ENCODE measurements at regions not wholly inside any gene's neighbourhood (a gene's known extent, or its start where the extent isn't known, plus 50 kb on each side); places are given as distances from the start of the nearest gene placed in this dataset.
"Not testable (repeated sequence)": the region's sequence is repeated elsewhere in the genome, so short reads cannot be mapped to it uniquely, and the experiment has no call there.

DNA sequence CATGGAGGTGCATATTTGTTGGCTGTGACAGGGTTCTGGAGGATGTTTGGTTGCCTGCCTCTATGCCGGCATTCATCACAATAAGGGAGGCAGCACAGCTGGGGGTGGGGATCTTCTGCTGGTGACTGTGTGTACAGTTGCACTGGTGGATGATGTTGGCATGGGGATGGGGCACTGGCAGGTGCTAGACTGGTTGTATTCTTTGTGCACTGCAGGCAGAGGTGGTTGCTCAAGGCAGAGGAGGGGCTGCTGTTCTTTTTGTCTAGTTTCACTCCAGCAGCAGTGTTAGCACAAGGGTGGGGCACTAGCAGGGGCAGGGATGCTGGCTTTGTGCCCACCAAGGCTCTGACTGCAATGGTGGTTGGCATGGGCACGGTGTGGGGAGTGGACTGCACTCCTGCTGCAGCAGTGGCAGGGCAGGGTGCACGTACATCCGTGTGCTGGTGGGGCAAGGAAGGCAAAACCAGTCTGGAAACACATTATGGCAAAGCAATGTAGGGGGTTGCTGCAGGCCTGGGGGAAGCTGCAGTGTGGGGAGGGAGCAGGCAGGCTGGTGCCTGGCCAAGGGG, 69.3 kb downstream of the ISOC1 start:
- DNase-seq: no peak

DNA sequence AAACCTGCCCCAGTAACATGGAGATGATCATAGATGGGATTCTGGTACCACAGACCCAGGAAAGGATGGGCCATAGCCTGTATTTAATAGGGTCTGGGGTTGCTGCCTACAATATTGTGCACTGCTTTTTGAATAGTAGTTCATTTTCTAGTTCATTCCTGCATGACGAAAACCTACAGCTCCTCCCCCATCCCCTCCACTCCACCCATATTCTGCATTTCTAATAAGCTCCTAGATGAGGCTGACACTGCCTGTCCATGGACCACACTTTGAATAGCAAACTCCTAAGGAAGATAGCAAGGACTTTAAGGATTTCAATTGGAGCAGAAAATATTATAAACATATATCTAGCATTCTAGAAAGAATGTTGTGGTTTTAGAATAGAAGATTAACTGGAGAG, 75.5 kb downstream of the ISOC1 start:
- DNase-seq: no peak

DNA sequence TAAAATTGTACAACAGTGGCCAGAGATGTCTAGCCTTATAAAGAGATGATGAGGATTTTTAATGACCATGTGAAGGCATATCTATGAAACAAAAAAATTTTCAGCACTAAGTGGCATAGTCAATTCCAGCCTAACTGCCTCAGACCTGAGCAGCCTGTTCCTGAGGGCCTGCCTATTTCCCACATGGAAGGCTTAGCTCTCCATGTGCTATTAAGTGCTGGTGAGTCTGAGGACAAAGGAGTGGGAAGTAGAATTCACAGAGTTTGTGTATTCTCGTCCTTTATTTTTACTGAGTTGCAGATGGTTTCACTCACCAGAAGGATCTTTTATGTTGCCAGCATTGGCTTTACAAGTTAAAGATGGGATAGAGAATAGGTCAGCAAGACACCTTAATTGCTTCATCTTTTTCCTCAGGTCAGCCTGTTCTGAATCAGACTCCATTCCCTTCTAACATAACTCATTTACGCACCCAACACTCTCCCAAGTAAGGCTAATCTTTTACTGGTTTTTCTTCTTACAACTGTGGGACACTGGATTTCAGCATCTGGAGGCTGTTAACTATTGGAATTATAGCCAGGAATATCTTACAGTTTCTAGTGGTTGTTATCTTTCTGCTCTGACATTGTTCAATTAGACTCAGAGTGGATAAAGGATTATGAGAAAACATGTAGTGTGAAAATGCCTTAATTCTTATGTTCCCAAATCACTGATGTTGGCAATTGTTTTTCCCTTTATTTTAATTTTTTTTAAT, 76.8 kb downstream of the ISOC1 start:
- DNase-seq: no peak

DNA sequence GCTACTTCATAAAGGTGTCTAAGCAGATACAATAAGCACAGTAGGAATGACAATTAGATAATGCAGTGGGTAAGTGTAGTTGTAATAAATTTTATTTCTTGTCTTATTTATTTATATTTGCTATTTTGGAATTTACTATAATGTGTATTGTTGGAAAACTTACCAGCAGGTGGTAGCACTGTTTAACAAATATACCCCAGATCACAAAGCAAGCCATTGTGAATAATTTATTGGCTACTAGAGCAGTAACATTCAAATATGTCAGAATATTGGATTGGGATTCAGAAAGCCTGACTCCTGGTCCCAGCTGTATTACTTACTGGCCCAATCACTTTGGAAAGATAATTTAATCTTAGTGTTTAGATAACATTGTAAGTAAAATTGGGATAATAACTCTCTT, 78.0 kb downstream of the ISOC1 start:
- DNase-seq: peak; percentile 36

DNA sequence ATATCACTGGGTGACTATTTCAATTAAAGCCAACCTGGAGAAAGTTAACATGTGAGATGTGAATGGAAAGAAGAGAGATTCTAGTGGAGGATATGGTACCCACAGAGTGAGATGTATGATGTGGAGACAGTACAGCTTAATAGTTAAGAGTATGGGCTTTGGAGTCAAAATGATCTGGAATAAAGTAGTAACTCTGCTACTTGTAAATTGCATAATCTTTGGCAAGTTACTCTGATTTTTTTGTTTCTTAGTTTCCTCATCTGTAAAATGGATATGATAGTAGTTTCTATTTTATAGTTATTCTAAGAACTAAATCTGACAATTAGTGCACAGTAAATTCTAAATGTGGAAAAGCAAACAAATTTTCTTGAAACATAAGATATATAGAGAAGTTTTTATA, 79.2 kb downstream of the ISOC1 start:
- DNase-seq: no peak

DNA sequence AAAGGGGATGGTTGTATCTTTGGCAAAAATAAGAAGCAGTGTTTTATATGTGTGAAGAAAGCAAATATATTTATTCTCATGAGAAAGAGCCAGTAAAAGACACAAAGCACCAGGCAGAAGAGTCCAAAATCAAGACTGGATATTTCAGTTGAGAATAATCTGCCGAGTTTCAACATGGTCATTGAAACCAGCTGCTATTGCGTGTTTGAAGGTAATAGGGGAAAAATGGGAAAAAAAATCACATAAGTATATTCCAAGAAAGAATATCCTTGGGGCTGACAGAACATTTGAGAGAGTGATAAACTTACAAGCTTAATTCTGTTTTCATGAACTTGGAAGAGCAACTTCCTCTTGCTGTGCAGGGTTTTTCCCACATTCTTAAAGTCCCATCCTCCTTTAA, 79.9 kb downstream of the ISOC1 start:
- DNase-seq: no peak

DNA sequence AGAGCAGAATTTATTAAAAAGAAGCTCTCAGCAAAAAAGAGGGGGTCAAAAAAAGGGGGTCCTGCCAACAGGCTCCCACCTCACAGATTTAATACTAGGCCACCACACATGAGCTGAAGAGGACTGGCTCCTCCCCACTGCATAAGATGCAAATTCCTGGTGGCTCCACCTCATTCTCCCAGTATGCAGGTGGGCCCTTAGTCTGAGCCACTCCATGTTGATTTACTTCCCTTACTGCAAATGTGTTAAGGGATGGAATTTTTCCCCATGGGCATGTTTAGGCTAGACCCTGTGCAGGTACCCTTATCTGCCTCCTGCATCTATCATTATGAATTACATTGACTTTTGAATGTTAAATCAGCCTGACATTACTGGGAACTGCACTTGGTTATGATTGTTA, 82.9 kb downstream of the ISOC1 start:
- no peak for DNase-seq

DNA sequence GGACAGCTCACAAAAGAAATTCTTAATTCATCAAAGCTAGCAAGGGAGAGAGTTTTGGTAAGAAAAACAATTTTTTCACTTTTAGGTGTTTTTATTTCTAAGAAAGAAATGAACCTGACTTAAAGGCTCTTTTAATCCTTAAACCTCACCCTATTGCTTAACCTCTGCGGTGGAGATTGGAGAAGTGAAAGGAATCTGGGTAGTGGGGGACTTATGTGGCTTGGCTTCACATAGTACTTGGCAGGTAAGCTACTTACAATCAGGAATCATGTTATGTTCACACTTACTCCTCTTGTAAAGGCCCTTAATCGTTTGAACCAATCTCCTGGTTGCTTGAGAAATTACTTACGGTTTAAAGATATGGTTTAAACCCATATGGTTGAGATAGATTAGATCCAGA, 104.8 kb downstream of the ISOC1 start:
- DNase-seq: no peak

DNA sequence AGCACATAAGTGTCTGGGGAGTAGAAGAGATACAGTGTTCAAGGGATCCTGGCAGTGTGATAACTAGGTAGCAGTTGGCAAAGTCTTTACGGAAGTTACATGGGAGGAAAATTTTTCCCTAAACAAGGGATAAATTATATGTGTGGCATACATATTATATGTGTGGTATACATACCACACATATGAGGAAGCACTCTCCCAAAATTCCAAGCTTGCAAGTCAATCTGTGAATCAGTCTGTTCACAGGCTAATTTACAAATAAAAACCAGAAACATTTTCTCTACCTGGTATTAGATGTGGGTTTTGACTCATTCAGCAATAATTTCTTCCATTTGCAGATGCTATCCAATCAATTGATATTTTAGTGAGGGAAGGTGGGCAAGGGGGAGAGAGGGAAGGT, 110.0 kb downstream of the ISOC1 start:
- no peak for DNase-seq

DNA sequence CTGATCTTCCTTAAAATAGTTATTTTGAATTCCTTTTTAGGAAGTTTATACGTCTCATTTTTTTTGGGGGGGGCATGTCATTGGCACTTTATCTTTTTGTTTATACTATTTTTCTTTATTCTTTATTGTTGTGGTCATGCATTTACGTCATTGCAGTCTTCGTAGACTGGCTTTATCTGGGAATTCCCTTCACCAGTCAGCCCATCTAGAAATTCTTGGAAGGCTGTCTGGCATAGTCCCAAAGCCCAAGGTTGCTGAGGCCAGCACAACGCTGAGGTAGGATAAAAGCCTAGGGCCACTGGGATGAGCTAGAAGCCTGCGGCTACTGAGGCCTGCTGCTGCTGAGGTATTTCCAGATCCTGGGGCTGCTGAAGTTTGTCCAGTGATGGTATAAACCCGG, 121.5 kb downstream of the ISOC1 start:
- no peak for DNase-seq

DNA sequence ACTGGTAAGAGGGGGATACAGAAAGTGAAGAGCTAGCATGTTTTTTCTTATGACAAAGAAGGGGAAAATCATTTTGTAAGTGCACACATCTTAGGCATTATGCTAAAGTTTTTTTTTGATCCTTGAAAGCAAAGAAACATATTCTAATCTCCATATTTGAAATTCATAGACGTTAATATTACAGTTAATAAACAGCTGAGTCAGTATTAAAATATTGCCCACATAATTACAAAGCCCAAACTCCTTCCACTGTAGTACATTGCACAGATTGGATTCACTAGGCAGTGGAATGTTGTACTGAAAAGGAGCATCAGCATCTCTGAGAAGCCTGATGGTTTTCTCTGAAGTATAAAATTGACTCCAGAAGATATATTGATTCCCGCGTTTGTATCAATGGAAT, 122.6 kb downstream of the ISOC1 start:
- no peak for DNase-seq

DNA sequence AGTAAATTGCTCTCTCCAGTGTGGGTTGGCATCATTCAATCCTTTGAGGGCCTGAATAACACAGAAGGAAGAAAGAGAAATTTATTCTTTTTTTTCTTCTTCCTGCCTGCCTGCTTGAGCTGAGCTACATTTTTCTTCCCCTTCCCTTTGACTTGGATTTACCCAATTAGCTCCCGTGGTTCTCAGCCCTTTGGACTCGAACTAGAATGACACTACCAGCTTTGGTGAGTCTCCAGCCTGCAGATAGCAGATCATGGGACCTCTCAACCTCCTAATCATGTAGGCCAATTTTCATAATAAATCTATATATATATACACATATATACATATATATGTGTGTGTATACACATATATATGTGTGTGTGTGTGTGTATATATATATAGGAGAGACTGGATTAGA, 128.6 kb downstream of the ISOC1 start:
- DNase-seq: no peak

DNA sequence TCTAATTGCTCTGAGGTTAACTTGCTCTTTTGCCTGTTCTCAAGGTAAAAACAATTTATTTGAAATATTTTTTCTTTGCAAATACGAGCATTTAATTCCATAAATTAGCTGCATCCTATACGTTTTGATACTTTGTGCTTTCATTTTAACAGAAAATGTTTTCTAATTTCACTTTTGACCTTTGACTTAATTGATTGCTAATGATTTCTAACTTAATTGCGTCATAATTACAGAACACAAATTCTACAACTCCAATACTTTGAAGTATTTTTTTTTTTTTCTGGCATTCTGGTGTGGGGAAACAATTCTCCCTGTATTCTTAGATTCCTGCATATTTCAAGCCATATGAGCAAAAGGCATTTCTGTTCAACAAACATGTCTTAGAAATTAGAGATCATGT, 134.0 kb downstream of the ISOC1 start:
- no peak for DNase-seq

DNA sequence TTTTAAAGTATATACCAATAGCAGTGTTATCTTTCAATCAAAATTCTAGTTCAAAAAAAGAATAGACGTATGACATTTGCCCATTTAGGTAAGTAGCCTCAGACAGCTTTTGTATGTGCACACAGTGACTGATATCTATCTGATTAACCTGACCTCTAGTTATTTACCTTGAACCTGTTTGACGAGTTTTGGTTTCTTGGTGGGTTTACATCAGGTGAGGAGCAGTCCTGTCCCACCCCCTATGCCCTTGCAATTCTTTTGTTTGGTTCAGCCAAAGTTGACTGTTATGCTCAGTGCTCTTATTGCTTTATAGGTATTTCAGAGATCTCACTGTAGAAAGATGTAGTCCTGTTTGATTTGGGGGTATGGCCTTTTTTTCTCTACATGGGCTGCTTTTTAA, 147.2 kb downstream of the ISOC1 start:
- DNase-seq: no peak

DNA sequence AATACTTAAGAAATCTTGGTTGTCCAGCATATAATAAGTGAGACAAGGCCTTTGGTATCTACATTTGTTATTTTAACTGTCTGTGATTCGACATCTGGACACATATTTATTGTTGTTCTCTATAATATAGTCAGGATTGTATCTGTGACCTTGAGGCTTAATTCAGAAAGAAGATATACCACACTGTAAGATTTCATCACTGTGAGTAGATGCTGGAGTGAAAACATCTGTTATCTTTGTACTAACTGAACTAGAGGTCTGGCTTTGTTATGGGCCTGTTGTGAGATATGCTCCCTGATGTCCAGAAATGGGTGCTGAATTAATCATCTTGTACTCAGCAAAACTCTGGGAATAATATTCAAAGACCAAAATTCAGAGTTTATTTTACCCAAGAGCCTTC, 148.5 kb downstream of the ISOC1 start:
- DNase-seq: no peak

DNA sequence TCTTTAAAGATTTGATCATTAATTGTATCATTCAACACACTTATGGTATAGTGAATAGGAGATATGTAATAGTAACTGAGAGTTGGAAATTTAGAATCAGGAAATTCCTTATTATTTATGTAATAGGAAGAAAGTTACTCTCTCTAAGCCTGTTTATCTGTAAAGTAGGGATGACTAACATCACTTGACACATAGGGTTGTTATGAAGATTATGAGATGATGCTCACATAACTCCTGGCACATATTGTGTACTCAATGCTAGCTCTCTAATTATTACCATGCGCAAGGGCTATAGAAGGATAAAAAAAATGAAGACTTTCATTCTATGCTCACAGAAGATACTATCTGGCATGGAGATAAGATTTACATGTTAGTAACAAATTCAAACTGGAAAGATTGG, 149.9 kb downstream of the ISOC1 start:
- no peak for DNase-seq

DNA sequence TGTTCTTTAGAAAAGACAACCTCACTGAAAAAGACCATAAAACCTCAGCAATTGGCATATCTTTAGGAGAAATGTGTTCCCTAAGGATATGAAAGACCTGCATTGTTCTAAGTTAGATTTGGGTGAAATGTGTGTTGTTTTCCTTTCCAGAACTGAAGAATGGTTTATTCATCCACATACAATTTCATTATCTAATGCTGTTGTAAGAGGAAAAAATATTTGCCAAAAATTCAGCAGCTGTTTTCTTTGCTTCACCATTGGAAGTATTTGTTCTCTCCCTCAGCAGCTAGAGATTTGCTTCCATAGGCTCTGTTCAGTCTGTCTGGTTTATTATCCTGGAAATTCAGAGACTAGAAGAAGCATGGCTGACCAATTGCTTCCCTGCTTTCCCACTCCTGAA, 150.9 kb downstream of the ISOC1 start:
- DNase-seq: no peak

DNA sequence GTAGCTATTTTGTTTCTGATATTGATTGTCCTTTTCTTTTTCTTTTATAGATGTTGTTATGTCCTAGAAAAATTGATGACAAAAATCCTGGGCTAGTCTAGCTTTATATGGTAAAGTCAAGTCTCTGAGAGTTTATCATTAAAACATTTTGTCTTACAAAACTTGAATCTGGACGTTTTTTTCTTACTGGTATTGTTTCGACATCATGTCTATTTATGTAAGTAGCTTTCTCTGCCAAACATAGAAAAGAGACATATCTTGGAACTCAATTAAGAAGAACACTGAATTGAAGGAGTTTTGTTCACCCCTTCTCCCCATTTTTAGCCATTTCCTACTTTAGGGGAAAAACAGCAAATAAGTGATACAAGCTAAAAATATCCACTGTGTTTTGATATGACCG, 151.5 kb downstream of the ISOC1 start:
- DNase-seq: no peak

DNA sequence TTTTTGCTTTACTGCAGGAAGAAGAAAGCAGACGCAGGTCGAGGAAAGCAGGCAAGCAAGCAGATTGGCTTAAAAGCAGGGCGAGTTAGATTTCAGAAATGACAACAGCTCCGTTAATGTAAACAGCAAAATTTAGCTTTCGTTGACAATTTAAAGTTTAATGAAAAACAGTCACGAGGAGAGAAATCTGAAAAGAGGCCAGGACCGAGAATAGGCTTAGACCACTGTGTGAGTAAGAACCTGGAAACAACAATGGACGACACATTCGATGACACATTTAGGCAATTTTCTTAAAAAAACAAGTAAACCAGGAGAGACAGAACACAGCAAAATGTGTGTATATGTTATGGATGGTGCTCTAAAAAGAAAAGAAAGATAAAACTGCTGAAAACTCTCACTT, 155.3 kb downstream of the ISOC1 start:
- no peak for DNase-seq

DNA sequence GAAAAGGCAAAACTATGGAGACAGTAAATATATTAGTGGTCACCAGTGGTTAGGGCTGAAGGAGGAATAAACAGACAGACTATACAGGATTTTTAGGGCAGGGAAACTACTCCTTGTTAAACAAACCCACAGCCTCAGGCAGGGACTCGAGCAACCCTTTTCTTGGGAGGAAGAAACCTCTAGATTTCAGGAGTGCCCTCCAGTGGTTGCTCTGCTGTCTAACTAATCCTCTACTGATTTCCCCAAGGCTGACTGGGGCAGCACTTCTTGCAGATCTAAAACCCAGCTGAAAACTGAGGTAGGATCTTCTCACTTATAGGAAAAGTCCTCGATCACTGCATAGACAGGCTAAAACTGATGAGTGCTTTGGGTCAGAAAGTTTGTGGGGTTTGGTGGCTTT, 176.8 kb downstream of the ISOC1 start:
- no peak for DNase-seq

DNA sequence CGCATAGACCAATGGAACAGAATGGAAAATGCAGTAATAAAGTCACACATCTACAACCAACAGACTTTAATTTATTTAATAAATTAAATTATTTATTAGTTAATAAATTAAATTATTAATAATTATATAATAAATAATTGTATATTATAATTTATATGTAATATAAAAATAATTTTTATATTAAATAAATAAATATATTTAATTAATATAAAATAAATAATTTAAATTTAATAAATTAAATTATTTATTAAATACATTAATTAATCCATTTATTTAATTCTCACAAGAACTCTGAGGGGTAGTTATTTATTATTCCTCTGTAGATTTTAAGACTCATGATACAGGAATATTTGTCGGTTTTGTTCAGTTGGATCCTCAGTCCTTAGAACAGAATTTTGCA, 176.1 kb upstream of the ADAMTS19 start:
- no peak for DNase-seq

DNA sequence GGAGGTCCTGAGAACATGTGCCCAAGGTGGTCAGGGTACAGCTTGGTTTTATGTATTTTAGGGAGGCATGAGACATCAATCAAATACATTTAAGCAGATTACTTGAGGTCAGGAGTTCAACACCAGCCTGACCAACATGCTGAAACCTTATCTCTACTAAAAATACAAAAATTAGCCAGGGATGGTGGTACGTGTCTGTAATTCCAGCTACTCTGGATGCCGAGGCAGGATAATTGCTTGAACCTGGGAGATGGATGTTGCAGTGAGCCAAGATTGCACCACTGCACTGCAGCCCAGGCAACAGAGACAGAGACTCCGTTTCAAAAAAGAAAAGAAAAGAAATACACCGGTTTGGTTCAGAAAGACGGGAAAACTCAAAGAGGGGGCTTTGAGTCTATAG, 165.9 kb upstream of the ADAMTS19 start:
- DNase-seq: not testable (repeated sequence)

DNA sequence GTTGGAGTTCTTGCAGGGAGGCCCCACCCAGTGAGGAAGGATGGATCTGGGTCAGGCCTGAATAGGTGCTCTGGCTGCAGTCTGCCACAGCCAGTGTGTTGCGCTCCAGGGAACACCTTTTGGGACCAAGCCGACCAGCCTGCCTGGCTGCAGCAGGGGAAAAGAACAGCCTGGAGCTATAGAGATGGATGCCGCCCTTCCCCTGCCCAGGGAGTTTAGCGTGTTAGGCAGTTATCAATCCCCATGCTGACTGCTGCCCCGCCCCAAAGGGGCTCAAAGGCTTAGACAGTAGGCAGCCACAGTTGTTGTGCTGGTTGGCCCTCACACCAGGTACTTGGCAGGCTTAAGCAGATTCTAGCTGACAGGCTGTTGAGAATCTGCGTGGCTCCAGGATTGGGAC, 153.4 kb upstream of the ADAMTS19 start:
- DNase-seq: no peak

DNA sequence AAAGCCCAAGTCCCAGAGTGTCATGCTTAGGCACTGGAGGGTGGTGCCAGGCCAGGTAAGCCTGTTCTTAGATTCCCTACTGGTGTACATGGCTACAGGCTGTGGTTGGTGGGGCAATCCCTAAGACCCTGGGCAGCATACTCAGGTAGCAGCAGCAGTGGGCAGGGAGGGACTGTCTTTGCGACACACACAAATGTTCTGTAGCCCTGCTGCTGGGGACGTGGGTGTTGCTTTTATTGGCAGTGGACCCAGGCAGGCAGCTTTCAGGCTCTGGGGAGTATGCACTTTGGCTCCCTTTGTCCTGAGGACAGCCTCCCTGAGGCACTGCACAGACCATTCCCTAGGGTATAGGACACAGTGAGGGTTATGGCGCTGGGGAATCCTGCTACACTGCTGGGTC, 137.1 kb upstream of the ADAMTS19 start:
- DNase-seq: no peak

DNA sequence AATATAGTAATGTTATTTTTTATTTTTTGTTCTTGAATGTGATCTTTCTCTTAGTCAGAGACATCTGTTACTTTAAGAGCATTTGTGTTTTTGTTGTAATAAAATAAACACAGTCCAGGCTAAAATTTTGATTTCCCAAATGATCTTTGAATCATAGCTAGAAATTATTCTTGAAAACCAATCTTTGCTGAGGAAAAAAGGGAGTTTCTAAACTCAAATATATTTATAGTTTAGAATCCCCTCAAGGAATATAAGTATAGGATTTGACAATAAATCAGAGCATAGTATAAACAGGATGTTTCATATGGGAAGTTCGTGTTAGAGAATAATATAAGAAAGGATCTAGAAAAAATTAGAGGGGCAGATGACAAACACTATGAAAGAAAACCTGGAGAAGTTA, 118.8 kb upstream of the ADAMTS19 start:
- no peak for DNase-seq

All from NCI-H526 treated with DMSO at 0.1 percent for 48 hours (cell line).